ENCODE measurements at regions not wholly inside any gene's neighbourhood (a gene's known extent, or its start where the extent isn't known, plus 50 kb on each side); places are given as distances from the start of the nearest gene placed in this dataset.
A peak's percentile ranks its signal among the peaks of the same experiment; 100 is the strongest.

GRCh38 chr14:51167587-51168214 is 72.3 kb upstream of the TMX1 start:
- TF ChIP-seq ZC3H10 (CRISPR knock-in tag; IDR thresholded peaks at IDR 0.05): no peak
- TF ChIP-seq ZFP30 (CRISPR knock-in tag; IDR thresholded peaks at IDR 0.05): no peak
- no peak for TF ChIP-seq ISL1 (CRISPR knock-in tag; IDR thresholded peaks at IDR 0.05)
- TF ChIP-seq ZNF8 (CRISPR knock-in tag; IDR thresholded peaks at IDR 0.05): no peak
- TF ChIP-seq CREB5 (CRISPR knock-in tag; IDR thresholded peaks at IDR 0.05; ENCODE audit: low read depth): no peak
- ATAC-seq: peak; percentile 83

- no peak for TF ChIP-seq ZNF8 (CRISPR knock-in tag; IDR thresholded peaks at IDR 0.05)
- TF ChIP-seq PPARA (CRISPR knock-in tag; IDR thresholded peaks at IDR 0.05; ENCODE audit: borderline replicate concordance): no peak
- no peak for TF ChIP-seq ZNF565 (CRISPR knock-in tag; conservative IDR thresholded peaks at IDR 0.05; ENCODE audit: low read depth)
- TF ChIP-seq ZC3H10 (CRISPR knock-in tag; IDR thresholded peaks at IDR 0.05): no peak
- no peak for TF ChIP-seq ESRRG (CRISPR knock-in tag; IDR thresholded peaks at IDR 0.05)
- TF ChIP-seq ZFP30 (CRISPR knock-in tag; IDR thresholded peaks at IDR 0.05): no peak
- ATAC-seq: peak; percentile 82
These were observed 71.8 kb upstream of the TMX1 start for GRCh38 chr14:51168215-51168613.

DNA sequence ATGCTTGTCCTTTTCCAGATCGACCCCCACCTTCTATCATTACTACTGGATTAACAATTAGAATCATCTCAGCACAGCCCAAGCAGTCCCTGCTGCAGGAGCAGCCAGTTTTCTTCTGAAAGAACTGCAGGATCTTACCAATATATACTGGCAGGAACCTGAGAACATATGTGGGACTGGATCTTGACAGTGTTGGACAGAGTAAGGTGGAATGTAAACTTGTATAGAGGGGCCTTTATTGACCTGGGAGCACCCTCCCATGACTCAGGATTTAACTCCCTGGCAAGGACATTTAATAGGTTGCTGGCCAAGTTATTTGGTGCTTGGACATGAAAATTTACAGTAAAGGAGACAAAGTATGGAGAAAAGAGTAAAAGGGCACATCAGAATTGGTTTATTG is 66.2 kb upstream of the TMX1 start:
- no peak for TF ChIP-seq TSHZ2 (CRISPR knock-in tag; IDR thresholded peaks at IDR 0.05)
- no peak for ATAC-seq

- ATAC-seq: no peak
These were observed 63.2 kb upstream of the TMX1 start for GRCh38 chr14:51176839-51177238.

DNA sequence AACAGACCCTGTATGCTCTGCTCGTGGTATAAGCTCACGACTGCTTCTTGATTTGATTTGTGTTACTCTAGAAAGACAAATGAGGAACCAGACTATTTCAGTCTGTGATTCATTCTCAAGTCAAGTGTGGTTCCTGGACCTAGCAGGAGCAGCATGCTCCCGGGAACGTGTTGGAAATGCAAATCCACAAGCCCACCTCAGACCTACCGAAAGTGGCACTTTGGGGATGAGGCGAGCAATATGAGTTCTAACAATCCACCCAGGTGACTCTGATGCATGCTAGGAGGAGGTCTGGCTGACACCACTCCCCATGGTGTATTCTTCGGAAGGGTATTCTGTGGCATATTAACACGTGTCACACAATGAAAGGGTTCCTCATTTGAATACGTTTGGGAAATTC is 59.5 kb upstream of the TMX1 start:
- no peak for TF ChIP-seq GLIS3 (CRISPR knock-in tag; IDR thresholded peaks at IDR 0.05)
- TF ChIP-seq SNAI2 (CRISPR knock-in tag; IDR thresholded peaks at IDR 0.05): no peak
- no peak for TF ChIP-seq ISL1 (CRISPR knock-in tag; IDR thresholded peaks at IDR 0.05)
- TF ChIP-seq, protein P1, sequence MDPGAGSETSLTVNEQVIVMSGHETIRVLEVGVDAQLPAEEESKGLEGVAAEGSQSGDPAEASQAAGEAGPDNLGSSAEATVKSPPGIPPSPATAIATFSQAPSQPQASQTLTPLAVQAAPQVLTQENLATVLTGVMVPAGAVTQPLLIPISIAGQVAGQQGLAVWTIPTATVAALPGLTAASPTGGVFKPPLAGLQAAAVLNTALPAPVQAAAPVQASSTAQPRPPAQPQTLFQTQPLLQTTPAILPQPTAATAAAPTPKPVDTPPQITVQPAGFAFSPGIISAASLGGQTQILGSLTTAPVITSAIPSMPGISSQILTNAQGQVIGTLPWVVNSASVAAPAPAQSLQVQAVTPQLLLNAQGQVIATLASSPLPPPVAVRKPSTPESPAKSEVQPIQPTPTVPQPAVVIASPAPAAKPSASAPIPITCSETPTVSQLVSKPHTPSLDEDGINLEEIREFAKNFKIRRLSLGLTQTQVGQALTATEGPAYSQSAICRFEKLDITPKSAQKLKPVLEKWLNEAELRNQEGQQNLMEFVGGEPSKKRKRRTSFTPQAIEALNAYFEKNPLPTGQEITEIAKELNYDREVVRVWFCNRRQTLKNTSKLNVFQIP (CRISPR knock-in tag; IDR thresholded peaks at IDR 0.05; ENCODE audit: borderline replicate concordance, low read depth): no peak
- TF ChIP-seq ZNF565 (CRISPR knock-in tag; conservative IDR thresholded peaks at IDR 0.05; ENCODE audit: low read depth): no peak
- TF ChIP-seq ZFP30 (CRISPR knock-in tag; IDR thresholded peaks at IDR 0.05): no peak
- TF ChIP-seq BACH2 (CRISPR knock-in tag; IDR thresholded peaks at IDR 0.05; ENCODE audit: borderline replicate concordance): no peak
- no peak for TF ChIP-seq TCF4 (CRISPR knock-in tag; IDR thresholded peaks at IDR 0.05; ENCODE audit: borderline replicate concordance)
- TF ChIP-seq RARB (CRISPR knock-in tag; IDR thresholded peaks at IDR 0.05): no peak
- TF ChIP-seq OSR1 (CRISPR knock-in tag; IDR thresholded peaks at IDR 0.05): no peak
- no peak for TF ChIP-seq CSDC2 (CRISPR knock-in tag; IDR thresholded peaks at IDR 0.05)
- ATAC-seq: no peak

More at GRCh38 chr14:51176839-51177238, 63.2 kb upstream of the TMX1 start:
- TF ChIP-seq CREB5 (CRISPR knock-in tag; IDR thresholded peaks at IDR 0.05; ENCODE audit: low read depth): no peak
- TF ChIP-seq SNAI2 (CRISPR knock-in tag; IDR thresholded peaks at IDR 0.05): no peak
- TF ChIP-seq ZFP3 (CRISPR knock-in tag; IDR thresholded peaks at IDR 0.05): no peak
- no peak for TF ChIP-seq OSR1 (CRISPR knock-in tag; IDR thresholded peaks at IDR 0.05)
- no peak for TF ChIP-seq ZC3H10 (CRISPR knock-in tag; IDR thresholded peaks at IDR 0.05)
- TF ChIP-seq ISL1 (CRISPR knock-in tag; IDR thresholded peaks at IDR 0.05): no peak
- no peak for TF ChIP-seq PPARA (CRISPR knock-in tag; IDR thresholded peaks at IDR 0.05; ENCODE audit: borderline replicate concordance)
